NB4 (cell line): ENCODE measurements at regions not wholly inside any gene's neighbourhood (a gene's known extent, or its start where the extent isn't known, plus 50 kb on each side); places are given as distances from the start of the nearest gene placed in this dataset.

Source experiments
- DNase-seq: peaks from one replicate; pipeline ENCODE4 v3.0.0; 2010; ENCODE audit warnings: low read depth
- H3K4me3 ChIP-seq: one replicate; pipeline ENCODE4 v1.5.1; 2011; ENCODE audit warnings: mild to moderate bottlenecking, low read depth, low read length, moderate library complexity
- MYC ChIP-seq: IDR thresholded peaks from 2 replicates; pipeline ENCODE4 v1.6.1; 2011; ENCODE audit warnings: low read depth, low read length
- POLR2A ChIP-seq: IDR thresholded peaks from 2 replicates; pipeline ENCODE4 v1.6.1; 2011; ENCODE audit warnings: mild to moderate bottlenecking; ENCODE audit not compliant: insufficient read length; ENCODE audit errors: extremely low read depth
- TF ChIP-seq, protein P1 (sequence below): IDR thresholded peaks from 2 replicates; pipeline ENCODE4 v1.6.1; 2011; ENCODE audit warnings: low read depth, low read length
- TF ChIP-seq, protein P2 (sequence below): IDR thresholded peaks from one replicate; pipeline ENCODE4 v1.5.1; 2012; ENCODE audit warnings: low read depth, low read length

DNA sequence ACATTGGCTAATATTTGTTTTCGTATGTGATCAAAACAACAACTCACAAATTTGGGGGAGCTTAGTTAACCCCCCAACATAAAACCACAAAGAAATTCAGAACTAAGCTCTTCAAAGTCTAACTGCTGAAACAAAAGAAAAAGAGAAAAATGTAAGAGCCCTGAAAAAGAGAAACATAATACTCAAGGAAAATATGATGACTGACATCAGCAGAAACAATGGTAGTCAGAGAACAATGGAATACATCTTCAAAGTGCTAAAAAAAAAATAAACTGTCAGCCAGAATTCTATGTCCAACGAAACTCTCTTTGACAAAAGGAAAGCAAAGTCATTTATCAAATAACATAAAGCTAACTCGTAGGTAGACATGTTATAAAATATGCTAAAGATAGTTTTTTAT lies 566.3 kb upstream of the GRAMD2B start:
- DNase-seq = no peak
- no peak overlapping the region for H3K4me3 ChIP-seq
- no peak for TF ChIP-seq MYC
- TF ChIP-seq, protein P1, sequence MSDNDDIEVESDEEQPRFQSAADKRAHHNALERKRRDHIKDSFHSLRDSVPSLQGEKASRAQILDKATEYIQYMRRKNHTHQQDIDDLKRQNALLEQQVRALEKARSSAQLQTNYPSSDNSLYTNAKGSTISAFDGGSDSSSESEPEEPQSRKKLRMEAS = no peak
- TF ChIP-seq POLR2A = no peak
- TF ChIP-seq, protein P2, sequence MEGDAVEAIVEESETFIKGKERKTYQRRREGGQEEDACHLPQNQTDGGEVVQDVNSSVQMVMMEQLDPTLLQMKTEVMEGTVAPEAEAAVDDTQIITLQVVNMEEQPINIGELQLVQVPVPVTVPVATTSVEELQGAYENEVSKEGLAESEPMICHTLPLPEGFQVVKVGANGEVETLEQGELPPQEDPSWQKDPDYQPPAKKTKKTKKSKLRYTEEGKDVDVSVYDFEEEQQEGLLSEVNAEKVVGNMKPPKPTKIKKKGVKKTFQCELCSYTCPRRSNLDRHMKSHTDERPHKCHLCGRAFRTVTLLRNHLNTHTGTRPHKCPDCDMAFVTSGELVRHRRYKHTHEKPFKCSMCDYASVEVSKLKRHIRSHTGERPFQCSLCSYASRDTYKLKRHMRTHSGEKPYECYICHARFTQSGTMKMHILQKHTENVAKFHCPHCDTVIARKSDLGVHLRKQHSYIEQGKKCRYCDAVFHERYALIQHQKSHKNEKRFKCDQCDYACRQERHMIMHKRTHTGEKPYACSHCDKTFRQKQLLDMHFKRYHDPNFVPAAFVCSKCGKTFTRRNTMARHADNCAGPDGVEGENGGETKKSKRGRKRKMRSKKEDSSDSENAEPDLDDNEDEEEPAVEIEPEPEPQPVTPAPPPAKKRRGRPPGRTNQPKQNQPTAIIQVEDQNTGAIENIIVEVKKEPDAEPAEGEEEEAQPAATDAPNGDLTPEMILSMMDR = no peak

GRCh38 chr5:125863579-125863978 lies 559.6 kb upstream of the GRAMD2B start:
- no peak for DNase-seq
- TF ChIP-seq, protein P1 = no peak
- TF ChIP-seq POLR2A = no peak
- TF ChIP-seq, protein P2 = no peak
- no peak for TF ChIP-seq MYC

DNA sequence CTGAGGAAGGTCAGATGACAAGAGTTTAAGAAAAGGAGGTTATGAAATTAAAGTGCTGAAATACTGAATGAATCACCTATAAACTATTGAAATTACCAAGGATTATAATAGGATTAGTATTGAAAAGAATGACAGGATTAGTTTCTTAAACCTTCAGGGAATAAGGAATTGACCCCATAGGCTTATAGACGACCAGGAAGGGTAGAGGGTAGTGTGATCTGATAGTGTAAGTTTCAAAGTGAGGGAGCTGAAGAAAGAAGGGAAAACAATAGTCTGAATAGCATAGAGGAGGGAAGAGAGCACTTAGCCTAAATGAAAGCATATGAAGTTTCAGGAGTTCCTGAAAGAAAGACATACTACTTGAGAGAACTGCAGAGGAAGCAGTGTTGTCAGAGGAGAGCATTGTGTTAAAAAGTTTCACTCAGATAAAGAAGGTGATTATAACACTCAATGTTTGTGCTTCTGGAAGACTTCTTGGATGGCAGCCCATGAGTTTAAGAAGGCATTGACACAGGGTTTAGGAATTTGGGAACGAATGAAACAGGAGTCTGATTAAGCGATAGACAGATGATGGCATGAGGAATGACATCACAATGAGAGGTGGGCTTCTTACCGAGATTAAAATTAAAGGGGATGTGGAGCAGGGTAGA lies 557.9 kb upstream of the GRAMD2B start:
- no peak for DNase-seq
- no peak for TF ChIP-seq MYC
- TF ChIP-seq, protein P1 = no peak
- H3K4me3 ChIP-seq = no peak overlapping the region

More at GRCh38 chr5:125863579-125863978, 559.6 kb upstream of the GRAMD2B start:
- no peak overlapping the region for H3K4me3 ChIP-seq

- TF ChIP-seq, protein P1 = no peak
- no peak overlapping the region for H3K4me3 ChIP-seq
- DNase-seq = no peak
Measured at GRCh38 chr5:125868036-125868435, 555.2 kb upstream of the GRAMD2B start.

GRCh38 chr5:125870256-125870655 lies 553.0 kb upstream of the GRAMD2B start:
- TF ChIP-seq, protein P1 = no peak
- TF ChIP-seq POLR2A = no peak
- H3K4me3 ChIP-seq = no peak overlapping the region
- DNase-seq = no peak

DNA sequence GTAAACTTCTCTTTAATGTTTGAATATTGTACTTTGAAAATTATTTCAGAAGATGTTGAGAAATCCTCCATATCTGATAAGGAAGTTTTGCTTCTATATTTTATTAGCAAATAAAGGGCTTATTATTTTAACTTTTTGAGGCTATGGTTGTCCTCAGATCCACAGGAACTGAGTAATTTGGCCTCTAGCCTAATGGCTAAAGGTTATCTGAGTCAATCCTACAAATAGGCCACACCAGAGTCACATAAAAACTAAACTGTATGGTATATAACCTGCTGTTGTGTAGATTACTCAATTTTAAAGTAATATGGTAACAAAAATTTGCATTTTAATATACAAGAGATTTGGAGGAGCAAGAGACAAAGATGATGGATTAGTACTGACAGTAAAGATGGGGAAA lies 549.2 kb upstream of the GRAMD2B start:
- DNase-seq = no peak
- no peak overlapping the region for H3K4me3 ChIP-seq
- TF ChIP-seq POLR2A (no peak), MYC (no peak)

DNA sequence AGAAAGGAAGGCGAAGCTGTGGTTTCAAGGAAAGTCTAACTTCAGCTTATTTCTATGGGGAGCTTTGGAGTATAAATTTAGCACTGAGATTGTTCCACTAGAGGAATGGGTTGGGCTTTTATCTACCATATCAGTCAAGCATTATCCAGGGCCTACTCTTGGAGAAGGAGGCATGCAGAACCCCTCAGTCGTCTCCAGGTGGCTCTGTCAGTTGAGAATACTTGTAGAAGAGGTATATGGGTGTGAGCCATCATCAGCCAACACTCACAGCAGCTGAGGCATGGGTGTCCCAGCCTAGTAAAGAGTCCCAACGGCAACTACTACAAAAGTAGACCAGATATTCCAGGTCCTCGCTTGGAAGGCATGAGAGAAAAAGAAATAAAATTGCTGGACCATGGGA lies 548.5 kb upstream of the GRAMD2B start:
- DNase-seq = no peak
- no peak overlapping the region for H3K4me3 ChIP-seq
- no peak for TF ChIP-seq POLR2A
- TF ChIP-seq, protein P2 = no peak
- TF ChIP-seq, protein P1 = no peak
- no peak for TF ChIP-seq MYC

GRCh38 chr5:125877248-125877647 lies 546.0 kb upstream of the GRAMD2B start:
- H3K4me3 ChIP-seq = no peak overlapping the region
- peak; percentile 2 for DNase-seq
- TF ChIP-seq, protein P2 = no peak
